RWPE2 (cell line): ENCODE measurements at regions not wholly inside any gene's neighbourhood (a gene's known extent, or its start where the extent isn't known, plus 50 kb on each side); places are given as distances from the start of the nearest gene placed in this dataset.

Experiments
- ATAC-seq: fragments of 200-7000 bp; cut with Tn5 transposase; 3 replicates; pipeline ENCODE4 v1.9.1; 2021; ENCODE audit warnings: low read depth
- DNase-seq: peaks from one replicate; pipeline ENCODE4 v3.0.0-alpha.2; 2020; ENCODE audit warnings: low spot score
- H3K27ac ChIP-seq: fragments of 450-650 bp; 2 replicates; pipeline ENCODE4 v1.5.1; 2017; ENCODE audit warnings: mild to moderate bottlenecking; ENCODE audit not compliant: poor library complexity, severe bottlenecking
- H3K27me3 ChIP-seq: fragments of 250-450 bp; sonication (Bioruptor Pico); 2 replicates; pipeline ENCODE4 v1.5.1; 2021; ENCODE audit warnings: mild to moderate bottlenecking, moderate library complexity; ENCODE audit not compliant: insufficient read depth, poor library complexity, severe bottlenecking
- H3K36me3 ChIP-seq: fragments of 250-450 bp; sonication (Bioruptor Pico); 2 replicates; pipeline ENCODE4 v1.5.1; 2020; ENCODE audit warnings: low read depth, mild to moderate bottlenecking, moderate library complexity
- H3K4me1 ChIP-seq: fragments of 250-450 bp; sonication (Bioruptor Pico); 2 replicates; pipeline ENCODE4 v1.5.1; 2021; ENCODE audit warnings: mild to moderate bottlenecking, moderate library complexity; ENCODE audit not compliant: insufficient read depth, poor library complexity, severe bottlenecking
- H3K4me3 ChIP-seq: fragments of 250-450 bp; sonication (Bioruptor Pico); 2 replicates; pipeline ENCODE4 v1.5.1; 2021; ENCODE audit warnings: mild to moderate bottlenecking, moderate library complexity; ENCODE audit not compliant: severe bottlenecking
- H3K9me3 ChIP-seq: fragments of 250-450 bp; sonication (Bioruptor Pico); 2 replicates; pipeline ENCODE4 v1.5.1; 2021; ENCODE audit warnings: mild to moderate bottlenecking, moderate library complexity; ENCODE audit not compliant: severe bottlenecking
- CTCF ChIP-seq: fragments of 450-650 bp; IDR thresholded peaks from one replicate; pipeline ENCODE4 v1.5.1; 2017; ENCODE audit warnings: mild to moderate bottlenecking, moderate library complexity; ENCODE audit not compliant: poor library complexity, severe bottlenecking

- TF ChIP-seq CTCF: no peak
- Histone ChIP-seq H3K4me1 (no peaks in the 10 kb centered on the region), H3K9me3 (no peaks in the 10 kb centered on the region), H3K4me3 (no peak overlapping the region), H3K27ac (no peak overlapping the region), H3K27me3 (peaks cover 8% of the 10 kb centered on the region), H3K36me3 (no peaks in the 10 kb centered on the region)
- DNase-seq (no peak), ATAC-seq (no peak)
Measured at GRCh38 chr21:45347712-45348499, 57.1 kb upstream of the COL18A1 start.

- Histone ChIP-seq H3K27ac (no peak overlapping the region), H3K36me3 (no peaks in the 10 kb centered on the region), H3K4me1 (no peaks in the 10 kb centered on the region), H3K4me3 (no peak overlapping the region), H3K9me3 (no peaks in the 10 kb centered on the region), H3K27me3 (peaks cover 8% of the 10 kb centered on the region)
- ATAC-seq (no peak), DNase-seq (no peak)
- TF ChIP-seq CTCF: no peak
Measured at GRCh38 chr21:45348591-45349327, 56.2 kb upstream of the COL18A1 start.

- Histone ChIP-seq H3K27ac (no peak overlapping the region), H3K9me3 (no peaks in the 10 kb centered on the region), H3K4me3 (no peak overlapping the region), H3K4me1 (no peaks in the 10 kb centered on the region), H3K27me3 (peaks cover 8% of the 10 kb centered on the region), H3K36me3 (no peaks in the 10 kb centered on the region)
- TF ChIP-seq CTCF: no peak
- ATAC-seq (no peak), DNase-seq (no peak)
Measured at GRCh38 chr21:45350206-45350854, 54.6 kb upstream of the COL18A1 start.

GRCh38 chr21:45351061-45351460, 53.9 kb upstream of the COL18A1 start:
- DNase-seq: no peak
- peaks cover 8% of the 10 kb centered on the region for H3K27me3 ChIP-seq
- TF ChIP-seq CTCF: no peak
- ATAC-seq: no peak
- no peaks in the 10 kb centered on the region for H3K9me3 ChIP-seq
- no peaks in the 10 kb centered on the region for H3K36me3 ChIP-seq
- no peak overlapping the region for H3K4me3 ChIP-seq
- no peaks in the 10 kb centered on the region for H3K4me1 ChIP-seq
- H3K27ac ChIP-seq: no peak overlapping the region
